Epithelial cell of esophagus (primary cell): ENCODE measurements at regions not wholly inside any gene's neighbourhood (a gene's known extent, or its start where the extent isn't known, plus 50 kb on each side); places are given as distances from the start of the nearest gene placed in this dataset.
"Not testable (repeated sequence)": the region's sequence is repeated elsewhere in the genome, so short reads cannot be mapped to it uniquely, and the experiment has no call there.

Source experiments
- DNase-seq: peaks from one replicate; pipeline ENCODE4 v3.0.0; 2010; ENCODE audit warnings: low read depth
- H3K4me3 ChIP-seq: 2 replicates; pipeline ENCODE4 v1.5.1; 2011; ENCODE audit warnings: mild to moderate bottlenecking, low read length, control low read depth
- TF ChIP-seq, protein P1 (sequence below): IDR thresholded peaks from 2 replicates; pipeline ENCODE4 v1.5.1; 2011; ENCODE audit warnings: low read depth, mild to moderate bottlenecking, low read length, control low read depth, inconsistent platforms; ENCODE audit not compliant: insufficient read depth; ENCODE audit errors: missing control alignments

- TF ChIP-seq, protein P1, sequence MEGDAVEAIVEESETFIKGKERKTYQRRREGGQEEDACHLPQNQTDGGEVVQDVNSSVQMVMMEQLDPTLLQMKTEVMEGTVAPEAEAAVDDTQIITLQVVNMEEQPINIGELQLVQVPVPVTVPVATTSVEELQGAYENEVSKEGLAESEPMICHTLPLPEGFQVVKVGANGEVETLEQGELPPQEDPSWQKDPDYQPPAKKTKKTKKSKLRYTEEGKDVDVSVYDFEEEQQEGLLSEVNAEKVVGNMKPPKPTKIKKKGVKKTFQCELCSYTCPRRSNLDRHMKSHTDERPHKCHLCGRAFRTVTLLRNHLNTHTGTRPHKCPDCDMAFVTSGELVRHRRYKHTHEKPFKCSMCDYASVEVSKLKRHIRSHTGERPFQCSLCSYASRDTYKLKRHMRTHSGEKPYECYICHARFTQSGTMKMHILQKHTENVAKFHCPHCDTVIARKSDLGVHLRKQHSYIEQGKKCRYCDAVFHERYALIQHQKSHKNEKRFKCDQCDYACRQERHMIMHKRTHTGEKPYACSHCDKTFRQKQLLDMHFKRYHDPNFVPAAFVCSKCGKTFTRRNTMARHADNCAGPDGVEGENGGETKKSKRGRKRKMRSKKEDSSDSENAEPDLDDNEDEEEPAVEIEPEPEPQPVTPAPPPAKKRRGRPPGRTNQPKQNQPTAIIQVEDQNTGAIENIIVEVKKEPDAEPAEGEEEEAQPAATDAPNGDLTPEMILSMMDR, result peak; percentile 48
- DNase-seq, result peak; percentile 47
Observed at GRCh38 chr18:59067873-59068272, 71.8 kb upstream of the SEC11C start.

GRCh38 chr18:59068276-59069071 is 71.2 kb upstream of the SEC11C start:
- TF ChIP-seq, protein P1, result no peak

More at GRCh38 chr18:59067873-59068272, 71.8 kb upstream of the SEC11C start:
- H3K4me3 ChIP-seq, result no peak overlapping the region

GRCh38 chr18:59070181-59070912 is 69.3 kb upstream of the SEC11C start:
- peak; percentile 77 for DNase-seq
- no peak overlapping the region for H3K4me3 ChIP-seq
- TF ChIP-seq, protein P1, result peak; percentile 87

More at GRCh38 chr18:59068276-59069071, 71.2 kb upstream of the SEC11C start:
- H3K4me3 ChIP-seq, result no peak overlapping the region
- no peak for DNase-seq

GRCh38 chr18:59072727-59073421 is 66.8 kb upstream of the SEC11C start:
- no peak for DNase-seq
- TF ChIP-seq, protein P1, result no peak
- no peak overlapping the region for H3K4me3 ChIP-seq

- TF ChIP-seq, protein P1, result no peak
- DNase-seq, result no peak
Observed at GRCh38 chr18:59075923-59076322, 63.8 kb upstream of the SEC11C start.

GRCh38 chr18:59079264-59079663 is 60.4 kb upstream of the SEC11C start:
- peak; percentile 69 for DNase-seq
- TF ChIP-seq, protein P1, result no peak
- no peak overlapping the region for H3K4me3 ChIP-seq

More at GRCh38 chr18:59075923-59076322, 63.8 kb upstream of the SEC11C start:
- no peak overlapping the region for H3K4me3 ChIP-seq

- DNase-seq, result peak; percentile 6
- not testable (repeated sequence) for H3K4me3 ChIP-seq
Observed at GRCh38 chr18:59079687-59080501, 59.8 kb upstream of the SEC11C start.
